ENCODE measurements at regions not wholly inside any gene's neighbourhood (a gene's known extent, or its start where the extent isn't known, plus 50 kb on each side); places are given as distances from the start of the nearest gene placed in this dataset.
"Not testable (repeated sequence)": the region's sequence is repeated elsewhere in the genome, so short reads cannot be mapped to it uniquely, and the experiment has no call there.

GRCh38 chr2:128414946-128415778 lies 96.5 kb upstream of the HS6ST1 start:
- TF ChIP-seq, protein P1, sequence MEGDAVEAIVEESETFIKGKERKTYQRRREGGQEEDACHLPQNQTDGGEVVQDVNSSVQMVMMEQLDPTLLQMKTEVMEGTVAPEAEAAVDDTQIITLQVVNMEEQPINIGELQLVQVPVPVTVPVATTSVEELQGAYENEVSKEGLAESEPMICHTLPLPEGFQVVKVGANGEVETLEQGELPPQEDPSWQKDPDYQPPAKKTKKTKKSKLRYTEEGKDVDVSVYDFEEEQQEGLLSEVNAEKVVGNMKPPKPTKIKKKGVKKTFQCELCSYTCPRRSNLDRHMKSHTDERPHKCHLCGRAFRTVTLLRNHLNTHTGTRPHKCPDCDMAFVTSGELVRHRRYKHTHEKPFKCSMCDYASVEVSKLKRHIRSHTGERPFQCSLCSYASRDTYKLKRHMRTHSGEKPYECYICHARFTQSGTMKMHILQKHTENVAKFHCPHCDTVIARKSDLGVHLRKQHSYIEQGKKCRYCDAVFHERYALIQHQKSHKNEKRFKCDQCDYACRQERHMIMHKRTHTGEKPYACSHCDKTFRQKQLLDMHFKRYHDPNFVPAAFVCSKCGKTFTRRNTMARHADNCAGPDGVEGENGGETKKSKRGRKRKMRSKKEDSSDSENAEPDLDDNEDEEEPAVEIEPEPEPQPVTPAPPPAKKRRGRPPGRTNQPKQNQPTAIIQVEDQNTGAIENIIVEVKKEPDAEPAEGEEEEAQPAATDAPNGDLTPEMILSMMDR (conservative IDR thresholded peaks at IDR 0.05), result no peak
- H3K27ac ChIP-seq, result no peak overlapping the region

DNA sequence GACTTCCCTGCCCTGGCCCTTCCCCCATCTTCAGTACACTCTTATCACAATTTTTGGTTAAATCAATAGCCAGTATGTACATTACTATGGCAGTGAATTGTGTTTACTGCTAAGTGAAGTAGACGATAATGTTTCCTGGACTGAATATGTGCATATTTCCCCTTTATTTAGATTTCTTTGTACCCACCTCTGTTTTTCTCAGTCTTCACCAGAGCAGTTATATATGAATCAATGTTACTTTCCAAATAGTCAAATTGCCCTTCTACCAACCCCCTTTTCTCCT lies 97.1 kb upstream of the HS6ST1 start:
- no peak overlapping the region for H3K27ac ChIP-seq
- TF ChIP-seq, protein P1 (conservative IDR thresholded peaks at IDR 0.05), result no peak

DNA sequence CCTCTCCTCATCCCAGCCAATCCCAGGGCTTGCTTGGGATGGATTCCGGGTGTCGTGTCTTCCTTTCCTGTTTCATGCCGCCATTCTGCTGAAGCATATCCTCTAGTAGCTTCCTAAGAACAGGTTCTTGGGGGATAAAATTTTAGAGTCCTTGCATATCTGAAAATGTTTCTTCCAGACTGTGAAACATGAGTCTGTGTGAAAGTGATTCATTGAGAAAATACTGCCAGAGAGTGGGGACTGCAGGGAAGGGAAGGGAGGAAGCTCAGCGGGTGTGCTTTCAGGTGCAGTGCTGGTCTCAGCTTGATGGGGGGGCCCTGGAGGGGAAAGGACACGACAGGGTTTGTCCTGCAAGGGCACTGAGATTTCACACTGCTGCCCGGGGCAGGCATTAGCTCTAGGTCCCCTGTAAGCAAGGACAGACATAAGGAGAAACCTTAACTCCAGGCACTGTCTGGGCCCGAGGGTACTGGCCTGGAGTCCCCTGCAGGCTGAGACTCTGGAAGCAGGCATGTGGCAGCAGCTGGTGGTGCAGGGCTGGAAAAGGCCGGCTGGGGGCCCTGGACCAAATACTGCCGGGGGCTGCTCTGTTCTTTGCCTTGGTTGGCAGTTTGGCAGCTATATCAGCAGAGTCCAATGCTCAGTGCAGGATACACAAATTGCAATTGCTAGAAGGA lies 97.6 kb upstream of the HS6ST1 start:
- TF ChIP-seq, protein P1 (conservative IDR thresholded peaks at IDR 0.05), result no peak
- no peak overlapping the region for H3K27ac ChIP-seq

DNA sequence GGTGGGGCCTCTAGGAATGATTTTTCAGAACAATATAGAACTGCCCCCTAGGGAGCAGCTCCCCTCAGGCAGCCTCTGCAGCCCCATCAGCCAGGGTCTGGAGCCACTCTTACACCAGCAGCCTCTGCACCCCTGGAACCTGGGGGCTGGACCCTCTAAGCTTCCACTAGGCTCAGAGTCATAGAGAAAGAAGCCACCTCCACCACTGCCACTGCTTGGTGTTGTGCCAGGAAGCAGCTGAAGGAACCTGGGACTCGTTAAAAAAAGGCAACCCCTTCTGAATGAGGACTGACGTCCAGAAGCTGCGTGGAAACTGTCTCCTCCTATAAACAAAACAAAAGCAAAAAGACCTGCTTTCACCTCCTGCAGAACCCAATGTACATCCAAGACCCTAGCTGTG lies 98.1 kb upstream of the HS6ST1 start:
- TF ChIP-seq, protein P1 (conservative IDR thresholded peaks at IDR 0.05), result no peak
- no peak overlapping the region for H3K27ac ChIP-seq

GRCh38 chr2:128417264-128417663 lies 98.6 kb upstream of the HS6ST1 start:
- H3K27ac ChIP-seq, result not testable (repeated sequence)

DNA sequence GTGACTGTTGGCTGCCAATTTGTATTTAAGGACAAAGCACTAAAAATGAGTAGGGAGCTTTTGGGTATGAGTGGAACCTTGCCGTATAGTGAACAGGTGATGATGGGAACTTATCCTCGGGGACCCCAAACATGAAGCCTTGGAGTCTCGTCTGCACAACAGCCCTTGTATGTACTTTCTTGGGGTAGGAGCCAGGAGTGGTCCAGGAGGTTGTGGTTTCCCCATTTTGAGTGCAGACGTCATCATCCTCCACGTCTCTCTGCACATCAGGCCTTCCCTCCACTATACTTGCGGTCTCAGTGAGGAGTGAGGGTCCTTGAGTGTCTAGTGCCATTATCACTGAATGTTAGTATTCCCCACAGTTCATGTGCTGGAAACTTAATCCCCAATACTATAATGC lies 101.5 kb upstream of the HS6ST1 start:
- TF ChIP-seq, protein P1 (conservative IDR thresholded peaks at IDR 0.05), result no peak
- H3K27ac ChIP-seq, result no peak overlapping the region

GRCh38 chr2:128420776-128421175 lies 102.1 kb upstream of the HS6ST1 start:
- H3K27ac ChIP-seq, result no peak overlapping the region
- TF ChIP-seq, protein P1 (conservative IDR thresholded peaks at IDR 0.05), result no peak

GRCh38 chr2:128421286-128421685 lies 102.6 kb upstream of the HS6ST1 start:
- TF ChIP-seq, protein P1 (conservative IDR thresholded peaks at IDR 0.05), result no peak
- H3K27ac ChIP-seq, result no peak overlapping the region

All from VCaP (cell line).